ENCODE measurements at regions not wholly inside any gene's neighbourhood (a gene's known extent, or its start where the extent isn't known, plus 50 kb on each side); places are given as distances from the start of the nearest gene placed in this dataset.

- DNase-seq = no peak
Observed at GRCh38 chr6:90434094-90434493, 137.5 kb upstream of the BACH2 start.

DNA sequence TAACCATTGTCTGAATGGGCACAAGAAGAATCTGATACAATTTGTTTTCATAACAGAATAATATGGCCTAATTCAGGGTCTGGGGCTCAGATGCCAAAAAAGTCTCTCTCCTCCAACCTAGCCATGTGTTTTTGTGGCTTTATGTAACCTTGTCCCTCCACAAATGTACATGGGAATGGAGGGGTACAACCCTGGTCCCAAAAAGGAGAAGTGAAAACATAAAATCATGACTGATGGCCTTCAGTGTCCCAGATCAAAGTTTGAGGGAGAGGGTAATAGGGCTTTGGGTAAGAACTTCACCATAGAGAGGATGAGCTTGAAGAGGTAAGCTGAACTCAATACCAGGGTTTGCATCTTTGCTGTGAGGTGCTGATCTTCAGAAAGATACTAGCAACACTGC is 136.3 kb upstream of the BACH2 start:
- no peak for DNase-seq

GRCh38 chr6:90432041-90432775 is 135.6 kb upstream of the BACH2 start:
- no peak for DNase-seq

GRCh38 chr6:90431576-90431975 is 134.9 kb upstream of the BACH2 start:
- no peak for DNase-seq

GRCh38 chr6:90429713-90430112 is 133.1 kb upstream of the BACH2 start:
- no peak for DNase-seq

GRCh38 chr6:90428514-90428913 is 131.9 kb upstream of the BACH2 start:
- DNase-seq = no peak

DNA sequence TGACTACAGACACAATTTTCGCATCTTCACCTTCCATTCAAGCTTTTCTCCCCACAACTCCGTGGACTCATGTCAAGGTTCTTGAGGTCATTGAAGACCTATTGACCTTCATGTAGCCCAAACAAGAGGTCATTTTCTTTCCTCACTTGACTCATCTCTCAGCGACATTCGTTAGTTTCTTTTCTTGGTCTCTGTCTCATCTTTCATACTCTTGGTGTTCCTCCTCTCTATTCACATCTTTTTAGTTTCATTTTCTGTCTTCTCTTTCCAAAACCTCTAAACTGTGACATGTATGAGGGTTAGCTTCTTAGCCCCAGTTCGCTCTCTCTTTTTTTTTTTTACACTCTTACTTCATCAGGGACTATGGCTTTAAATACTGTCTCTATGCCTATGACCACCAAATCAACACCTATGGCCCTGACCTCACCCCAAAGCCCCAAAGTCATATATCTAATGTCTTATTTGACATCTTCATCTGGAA is 128.6 kb upstream of the BACH2 start:
- no peak for DNase-seq

GRCh38 chr6:90424580-90424979 is 127.9 kb upstream of the BACH2 start:
- DNase-seq = no peak

DNA sequence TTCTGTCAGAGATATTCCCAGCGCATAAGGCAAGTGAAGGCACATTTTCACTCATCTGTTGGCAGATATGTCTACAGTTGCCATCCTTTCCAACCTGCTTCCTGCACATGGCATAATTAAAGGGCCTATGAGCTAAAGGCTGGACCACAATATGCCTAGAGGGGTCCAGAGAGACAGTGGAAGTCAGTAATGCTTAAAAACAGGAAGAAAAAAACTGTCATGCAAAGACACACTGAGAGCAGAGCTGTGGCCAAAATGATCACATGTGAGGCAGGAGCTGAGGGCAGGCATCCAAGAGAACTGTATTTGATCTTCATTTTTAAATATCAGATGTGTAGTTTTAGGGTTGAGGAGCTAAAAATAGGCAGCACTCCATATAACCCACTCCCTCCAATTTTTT is 125.0 kb upstream of the BACH2 start:
- DNase-seq = no peak

GRCh38 chr6:90420500-90420899 is 123.9 kb upstream of the BACH2 start:
- DNase-seq = no peak

DNA sequence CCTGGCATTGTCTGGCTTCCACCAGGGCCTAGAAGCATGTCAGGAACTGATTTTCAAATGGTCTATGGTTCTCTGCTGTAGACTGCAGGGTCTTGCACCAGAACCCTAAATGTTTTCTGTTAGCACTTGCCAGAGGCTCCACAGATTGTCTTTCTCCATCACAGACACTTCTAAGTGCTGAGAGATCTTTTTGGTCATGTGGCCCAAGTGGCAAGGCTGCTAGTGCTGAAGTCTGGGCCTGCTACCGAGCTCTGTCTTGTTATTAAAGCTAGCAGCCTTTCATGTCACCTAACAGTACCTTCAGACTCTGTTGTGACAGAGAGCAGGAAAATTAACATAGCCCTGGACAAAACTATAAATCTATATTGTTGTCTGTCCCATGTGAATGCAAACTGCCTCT is 120.7 kb upstream of the BACH2 start:
- DNase-seq = no peak

GRCh38 chr6:90416322-90416721 is 119.7 kb upstream of the BACH2 start:
- no peak for DNase-seq

- DNase-seq = no peak
Observed at GRCh38 chr6:90415178-90415577, 118.5 kb upstream of the BACH2 start.

GRCh38 chr6:90414352-90414751 is 117.7 kb upstream of the BACH2 start:
- DNase-seq = no peak

DNA sequence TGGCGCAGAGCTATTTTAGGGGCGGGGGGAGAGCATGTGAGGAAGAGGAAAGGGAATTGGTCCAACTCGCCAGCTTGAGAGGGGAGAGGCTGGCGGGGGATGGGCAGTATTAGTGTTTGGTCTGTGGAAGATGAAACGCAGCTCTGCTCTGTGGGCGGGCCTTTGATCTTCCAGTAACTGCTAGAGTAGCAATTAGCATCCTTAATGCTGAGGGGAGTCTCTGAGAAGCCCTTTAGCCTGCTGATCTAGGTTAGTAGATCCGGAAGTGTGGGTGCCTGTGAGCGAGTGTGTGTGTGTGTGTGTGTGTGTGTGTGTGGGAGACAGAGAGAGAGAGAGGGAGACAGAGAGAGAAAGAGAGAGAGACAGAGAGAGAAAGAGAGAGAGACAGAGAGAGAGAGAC is 117.2 kb upstream of the BACH2 start:
- DNase-seq = peak; percentile 70

DNA sequence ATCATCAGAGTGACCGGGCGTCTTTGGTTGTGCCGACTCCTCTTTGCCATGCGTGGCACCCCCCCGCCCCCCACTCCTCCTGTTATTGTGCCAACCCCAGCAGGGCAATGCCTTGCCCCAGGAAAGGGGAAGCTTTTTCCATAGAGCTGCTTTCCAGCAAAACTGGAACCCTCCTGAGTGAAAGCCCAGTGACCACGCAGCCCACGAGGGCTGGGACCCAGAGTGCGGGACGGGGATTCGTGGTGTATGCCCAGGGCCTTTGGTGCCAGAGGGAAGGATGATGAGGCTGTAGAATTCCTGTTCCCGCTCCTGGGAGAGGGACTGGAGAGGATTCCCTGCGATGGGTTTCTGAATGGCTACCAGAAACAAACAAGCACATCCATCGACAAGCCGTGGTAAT is 116.8 kb upstream of the BACH2 start:
- no peak for DNase-seq

DNA sequence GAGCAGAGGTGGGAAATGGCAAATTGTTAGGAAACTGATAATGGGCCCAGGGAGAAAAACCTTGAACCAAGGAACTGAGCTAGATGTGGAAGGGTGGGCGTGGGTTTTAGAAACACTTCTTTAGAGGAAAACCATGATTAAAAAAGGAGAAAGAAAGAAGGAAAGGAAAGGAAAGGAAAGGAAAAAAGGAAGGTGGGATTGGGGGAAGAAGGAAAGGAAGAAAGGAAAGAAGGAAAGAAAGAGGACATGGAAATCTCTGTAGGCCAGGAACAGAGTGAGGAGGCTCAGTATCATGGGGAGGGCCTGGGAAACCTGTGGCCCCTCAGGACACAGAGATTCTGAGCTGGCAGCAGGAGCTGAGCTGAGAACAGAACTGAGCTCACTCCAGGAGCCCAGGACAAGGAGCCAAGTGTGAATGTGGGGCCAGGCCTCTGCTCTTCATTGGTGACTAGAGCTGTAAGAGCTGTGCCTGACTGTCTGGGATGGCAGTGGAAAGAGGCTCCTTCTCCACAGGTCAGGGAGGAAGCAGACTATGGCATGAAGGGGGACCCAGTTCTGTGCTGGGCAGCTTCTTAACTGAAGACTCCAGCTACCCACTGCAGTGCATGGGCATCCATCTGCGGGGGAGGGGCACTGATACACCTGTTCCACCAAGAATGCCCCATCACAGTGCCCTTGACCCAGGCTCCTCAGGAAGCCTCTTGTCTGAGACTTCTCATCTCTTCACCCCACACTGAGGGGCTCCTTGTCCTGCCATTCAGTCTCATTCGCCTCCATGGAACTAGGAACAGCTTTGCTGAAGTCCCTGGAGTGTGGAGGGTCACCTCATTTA is 116.1 kb upstream of the BACH2 start:
- DNase-seq = no peak

GRCh38 chr6:90411292-90411781 is 114.7 kb upstream of the BACH2 start:
- peak; percentile 50 for DNase-seq

DNA sequence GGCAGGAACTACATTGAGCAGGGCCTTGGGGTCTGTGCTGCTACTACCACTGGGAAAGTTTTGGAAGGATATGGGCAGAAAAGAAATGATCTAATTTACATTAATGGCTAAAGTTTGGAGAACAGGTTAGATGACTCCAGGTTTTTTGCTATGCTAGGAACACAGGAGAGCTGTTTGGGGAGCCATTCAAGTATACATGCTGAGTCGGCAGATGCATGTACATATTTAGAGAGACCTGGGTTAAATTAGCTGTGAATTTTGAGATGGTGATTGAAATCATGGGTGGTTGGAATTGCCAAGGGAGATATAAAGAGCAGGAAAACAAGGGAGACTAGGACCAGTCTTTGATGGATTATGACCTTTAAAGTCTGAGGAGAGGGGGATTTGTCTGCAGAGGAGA is 113.1 kb upstream of the BACH2 start:
- no peak for DNase-seq

DNA sequence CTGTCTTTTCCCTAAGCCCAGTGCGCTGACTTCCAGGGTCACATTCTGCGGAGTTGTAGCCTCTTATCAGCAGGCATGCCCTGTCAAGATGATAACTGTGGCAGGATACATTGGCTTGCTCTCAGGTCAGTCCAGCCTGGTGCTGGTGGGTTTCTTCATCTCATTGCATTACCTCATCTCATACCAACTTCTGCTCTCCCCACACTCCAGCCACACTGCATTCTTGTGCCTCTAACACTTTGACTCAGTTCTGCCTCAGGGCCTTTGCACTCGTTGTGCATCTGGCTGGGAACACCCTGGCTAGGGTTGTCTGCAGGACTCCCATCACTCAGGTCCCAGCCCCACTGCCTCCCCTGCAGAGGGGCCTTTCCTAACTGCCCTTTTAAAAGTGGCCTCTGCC is 110.3 kb upstream of the BACH2 start:
- no peak for DNase-seq

- no peak for DNase-seq
Observed at GRCh38 chr6:90406142-90406794, 109.6 kb upstream of the BACH2 start.

GRCh38 chr6:90403489-90404381 is 107.1 kb upstream of the BACH2 start:
- DNase-seq = no peak

DNA sequence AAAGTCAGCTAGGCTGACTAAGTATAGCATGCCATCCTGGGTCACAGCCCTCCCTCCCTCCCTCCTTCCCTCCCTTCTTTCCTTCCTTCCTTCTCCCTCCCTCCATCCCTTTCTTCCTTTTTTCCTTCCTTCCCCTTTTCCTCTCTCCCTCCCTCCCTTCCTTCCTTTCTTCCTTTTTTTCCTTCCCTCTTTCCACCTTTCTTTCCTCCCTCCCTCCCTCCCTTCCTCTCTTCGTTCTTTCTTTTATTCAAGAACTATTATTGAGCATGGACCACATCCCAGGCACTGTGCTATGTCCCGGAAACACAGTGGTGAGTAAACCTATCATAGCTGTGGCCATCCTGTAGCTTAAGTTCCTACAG is 106.2 kb upstream of the BACH2 start:
- DNase-seq = no peak
